ENCODE measurements at regions not wholly inside any gene's neighbourhood (a gene's known extent, or its start where the extent isn't known, plus 50 kb on each side); places are given as distances from the start of the nearest gene placed in this dataset.
"Not testable (repeated sequence)": the region's sequence is repeated elsewhere in the genome, so short reads cannot be mapped to it uniquely, and the experiment has no call there.

DNA sequence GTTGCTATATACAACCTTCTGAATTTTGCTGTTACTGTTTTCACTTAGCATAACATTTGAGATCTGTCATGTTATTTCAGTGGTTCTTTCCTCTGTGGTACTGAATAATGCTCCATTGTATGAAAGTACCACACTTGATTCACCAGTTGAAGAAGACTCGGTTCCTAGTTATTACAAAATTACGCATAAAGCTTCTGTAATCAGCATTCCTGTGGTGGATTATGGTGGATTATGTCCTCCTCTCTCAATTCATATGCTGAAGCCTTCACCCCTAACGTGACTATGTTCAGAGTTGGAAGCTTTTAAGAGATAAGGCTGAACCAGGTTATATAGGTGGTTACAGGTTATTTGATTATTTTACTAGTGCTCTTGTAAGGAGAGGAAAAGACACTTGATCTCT, 2143.5 kb upstream of the AGA start:
- DNase-seq (ENCODE audit: low read depth) = no peak

DNA sequence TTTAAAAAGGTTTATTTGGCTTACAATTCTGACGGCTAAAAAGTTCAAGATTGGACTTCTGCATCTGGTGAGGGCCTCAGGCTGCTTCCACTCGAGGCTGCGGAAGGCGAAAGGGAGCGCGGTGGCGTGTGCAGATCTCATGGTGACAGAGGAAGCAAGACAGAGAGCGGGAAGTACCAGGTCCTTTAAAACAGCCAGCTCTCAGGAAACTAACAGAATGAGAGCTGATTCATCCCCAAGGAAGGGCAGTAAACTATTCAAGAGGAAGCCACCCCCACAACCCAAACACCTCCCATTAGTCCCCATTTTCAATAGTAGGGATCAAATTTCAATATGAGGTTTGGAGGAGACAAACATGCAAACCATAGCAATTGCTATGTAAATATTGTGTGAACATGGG, 2144.2 kb upstream of the AGA start:
- DNase-seq (ENCODE audit: low read depth) = no peak

DNA sequence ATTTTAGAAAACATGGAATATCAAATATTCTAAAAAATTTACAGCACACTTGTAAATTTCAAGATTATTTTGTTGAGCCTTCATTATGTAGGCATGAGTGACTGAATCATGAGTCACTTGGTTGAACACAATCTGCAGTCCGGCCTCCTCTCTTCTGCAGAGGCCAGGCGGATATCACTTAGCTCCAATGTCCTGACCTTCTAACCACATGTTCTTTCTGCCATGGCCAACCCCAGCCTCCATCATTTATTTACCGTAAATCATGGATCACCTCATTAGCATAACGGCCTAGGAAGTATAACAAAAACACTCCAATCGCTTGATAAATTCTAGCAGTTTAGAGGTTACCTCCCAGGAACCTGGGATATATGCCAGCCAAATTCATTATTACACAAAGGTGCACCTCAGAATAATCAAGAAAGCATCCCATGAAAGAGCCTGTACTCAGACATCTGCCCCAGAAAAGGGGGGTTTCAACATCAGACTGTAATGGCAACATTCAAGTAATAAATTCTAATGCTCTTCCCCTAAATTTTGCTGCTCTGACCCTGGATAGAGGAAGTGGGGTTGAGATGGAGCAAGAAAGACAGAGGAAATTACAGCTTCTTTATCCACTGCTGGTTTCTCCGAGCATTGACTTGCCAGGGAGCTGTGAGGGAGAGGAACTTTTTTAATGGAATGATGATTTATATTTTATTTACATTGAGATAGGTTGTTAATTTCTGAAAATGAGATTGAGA, 2153.6 kb upstream of the AGA start:
- DNase-seq (ENCODE audit: low read depth) = no peak

DNA sequence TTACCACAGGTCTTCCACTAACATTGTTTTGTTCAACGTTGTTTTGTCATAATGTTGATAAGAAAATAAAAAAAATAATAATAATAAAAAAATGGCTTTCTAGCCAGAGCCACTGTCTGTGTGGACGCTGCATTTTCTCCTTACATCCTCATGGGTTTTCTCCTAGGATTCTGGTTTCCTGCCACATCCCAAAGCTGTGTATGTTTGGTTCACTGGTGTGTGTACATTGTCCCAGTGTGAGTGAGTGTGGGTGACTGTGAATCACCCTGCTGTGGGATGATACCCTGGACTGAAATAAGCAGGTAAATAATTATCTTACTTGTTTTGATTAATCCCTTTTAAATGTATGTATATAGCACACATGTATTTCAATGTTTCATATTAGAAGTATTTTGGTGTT, 2154.4 kb upstream of the AGA start:
- no peak for DNase-seq (ENCODE audit: low read depth)

DNA sequence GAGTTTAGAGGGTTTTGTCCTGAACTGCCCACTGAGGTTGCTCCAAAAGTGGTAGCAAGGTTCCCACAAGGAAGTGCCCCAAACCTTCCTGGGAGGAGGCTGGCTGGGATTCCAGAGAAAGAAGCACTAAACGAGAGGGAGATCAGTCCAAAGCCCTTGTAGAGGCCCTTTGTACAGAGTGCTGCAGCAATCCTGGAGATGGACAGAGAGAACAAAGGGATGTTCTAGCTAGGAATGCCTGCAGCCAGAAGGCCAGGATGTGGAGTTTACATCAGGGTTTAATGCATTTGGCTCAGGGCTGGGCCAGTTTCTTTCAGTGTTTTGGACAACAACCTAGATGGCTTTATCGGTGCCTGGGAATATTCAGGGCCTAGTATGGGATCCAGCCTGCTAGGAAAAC, 2155.1 kb upstream of the AGA start:
- no peak for DNase-seq (ENCODE audit: low read depth)

DNA sequence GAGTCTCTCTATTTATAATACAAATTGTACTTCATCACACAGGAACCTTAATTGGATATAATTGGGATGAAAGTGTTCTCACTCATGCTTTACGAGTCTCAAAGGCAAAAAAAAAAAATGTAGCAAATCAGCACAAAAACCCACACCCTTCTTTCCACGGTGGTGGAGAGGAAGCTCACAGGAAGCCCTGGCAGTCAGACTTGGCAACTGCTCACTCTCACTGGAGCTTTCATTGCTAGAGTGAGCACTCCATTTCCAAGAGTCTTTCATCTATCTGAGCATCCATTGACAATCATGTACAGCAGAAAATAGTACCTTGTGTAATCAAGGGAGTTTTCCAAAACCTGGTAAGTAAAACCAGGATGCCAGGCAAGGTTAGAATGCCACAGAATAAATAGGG, 2159.4 kb upstream of the AGA start:
- DNase-seq (ENCODE audit: low read depth) = no peak

DNA sequence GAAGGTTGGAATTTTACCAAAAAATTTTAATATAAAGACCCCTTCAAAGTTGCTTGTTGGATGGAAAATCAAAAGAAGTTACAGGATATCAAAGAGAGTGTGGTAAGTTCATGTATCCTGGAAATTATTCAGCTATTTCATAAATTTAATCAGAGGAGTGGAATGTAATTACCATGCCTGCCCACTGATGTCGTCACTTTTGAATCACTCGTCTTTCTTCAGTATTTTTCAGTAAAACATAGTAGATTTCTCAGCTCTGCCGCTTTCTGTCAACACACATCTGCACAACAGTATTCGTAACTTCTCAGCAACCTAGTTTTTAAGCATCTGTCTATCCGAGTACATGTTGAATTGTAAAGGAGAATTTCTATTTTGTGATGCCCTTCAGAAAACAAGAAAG, 2163.0 kb upstream of the AGA start:
- DNase-seq (ENCODE audit: low read depth) = no peak

DNA sequence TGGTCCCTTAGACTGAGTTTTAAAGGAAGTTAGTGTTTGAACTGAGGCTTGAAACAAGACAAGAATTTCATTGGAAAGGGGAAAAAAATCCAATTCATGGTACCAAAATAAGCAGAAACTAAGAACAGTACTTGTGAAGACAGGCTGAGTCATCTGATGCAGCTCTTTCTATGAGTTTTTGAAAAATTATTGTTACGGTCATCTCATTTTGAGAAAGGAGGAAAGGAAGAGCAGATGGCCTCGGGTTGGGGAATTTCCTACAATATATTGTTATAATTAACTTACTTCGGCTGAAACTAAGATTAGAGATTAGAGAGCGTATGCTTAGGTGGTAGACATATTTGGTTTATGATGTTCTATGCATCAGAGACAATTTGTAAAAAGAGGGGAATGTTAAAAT, 2164.8 kb upstream of the AGA start:
- no peak for DNase-seq (ENCODE audit: low read depth)

DNA sequence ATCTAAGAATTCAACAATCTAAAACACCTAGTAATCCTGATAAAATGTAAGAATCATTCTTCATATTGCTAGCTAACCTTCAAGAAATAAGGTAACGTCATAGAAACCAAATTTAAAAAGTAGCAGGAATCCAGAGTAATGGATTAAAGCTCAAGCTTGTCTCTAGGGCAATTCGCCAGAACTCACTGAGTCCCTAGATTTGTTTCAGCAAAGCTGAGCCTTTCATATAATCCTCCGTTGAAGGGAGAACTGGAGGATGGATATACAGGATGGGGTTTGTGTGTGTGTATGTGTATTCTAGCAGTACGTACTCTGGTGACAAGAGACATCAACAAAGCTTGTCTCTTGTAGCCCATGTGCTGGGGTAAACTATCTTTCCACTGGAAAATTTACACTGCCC, 2173.5 kb upstream of the AGA start:
- no peak for DNase-seq (ENCODE audit: low read depth)

DNA sequence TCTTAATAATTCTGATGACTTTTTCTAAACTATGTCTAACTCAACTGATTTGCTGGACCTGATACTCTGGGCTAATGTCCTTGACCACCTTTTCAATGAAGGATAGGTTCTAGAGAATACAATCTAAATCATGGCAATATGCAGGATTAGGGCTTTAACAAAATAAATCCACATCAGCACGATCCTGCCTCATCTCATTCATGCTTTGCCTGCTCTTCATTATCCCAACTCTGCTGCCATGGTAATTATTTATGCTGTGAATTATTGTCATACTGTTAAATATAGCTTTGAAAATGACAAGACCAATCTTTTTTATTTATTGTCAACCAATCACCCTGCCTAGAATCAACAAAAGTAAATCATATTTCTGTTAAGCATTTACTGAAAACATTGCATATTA, 2176.7 kb upstream of the AGA start:
- no peak for DNase-seq (ENCODE audit: low read depth)

DNA sequence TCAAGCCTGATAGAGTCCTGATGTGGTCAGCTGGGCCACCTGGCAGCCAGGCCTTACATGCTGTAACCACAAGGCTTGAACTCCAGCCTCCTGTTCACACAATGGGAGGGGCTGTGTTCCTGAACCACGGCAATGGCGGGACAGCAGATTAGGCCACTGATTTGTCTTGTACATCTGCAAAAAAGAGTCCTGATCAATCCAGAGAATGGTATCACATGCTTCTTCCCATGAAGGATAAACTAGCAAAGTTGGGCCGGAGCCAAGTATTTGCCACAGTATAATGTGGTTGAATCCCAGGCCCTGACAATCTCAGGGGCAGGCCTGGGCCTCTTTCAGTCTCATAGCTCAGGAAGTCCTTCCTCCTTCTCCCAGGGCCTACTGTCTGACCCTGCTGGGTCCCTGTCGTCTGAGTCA, 2182.5 kb upstream of the AGA start:
- no peak for DNase-seq (ENCODE audit: low read depth)

DNA sequence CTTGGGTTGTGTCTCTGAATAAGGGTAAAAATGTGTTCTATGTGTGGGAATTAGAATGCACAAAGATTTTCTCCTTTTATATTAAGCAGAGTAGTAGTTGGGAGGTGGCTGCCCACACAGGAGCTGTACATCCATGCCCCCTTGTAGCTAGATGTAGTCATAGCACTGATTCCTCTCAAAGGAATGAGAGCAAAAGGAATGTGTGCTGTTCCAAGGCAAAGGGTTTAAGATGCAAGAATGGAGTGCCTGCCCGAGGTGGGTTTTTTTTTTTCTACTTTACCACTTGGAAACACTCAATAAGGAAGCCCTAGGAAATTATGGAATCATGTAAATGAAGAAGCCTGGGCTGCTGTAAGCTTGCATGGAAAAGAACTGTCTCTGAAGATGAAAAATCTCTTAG, 2183.2 kb upstream of the AGA start:
- no peak for DNase-seq (ENCODE audit: low read depth)

DNA sequence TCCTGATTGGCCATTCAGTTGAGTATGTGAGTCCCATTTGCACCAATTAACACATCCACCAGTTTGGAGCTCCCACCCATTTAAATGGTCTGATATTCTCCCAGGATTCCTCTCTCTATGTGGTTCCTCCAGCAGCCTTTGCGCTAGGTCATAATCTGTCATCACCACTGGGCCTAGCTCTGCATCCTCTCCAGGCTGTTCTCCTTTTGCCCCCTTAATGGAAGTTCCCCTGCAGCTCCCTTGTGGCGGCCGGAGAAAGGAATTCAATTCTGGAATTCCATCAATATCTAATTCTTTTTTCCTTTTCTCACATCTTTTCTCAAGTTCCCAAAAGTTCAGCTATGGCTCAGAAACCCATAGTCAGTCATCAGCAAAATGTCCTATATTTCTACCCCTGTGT, 2184.4 kb upstream of the AGA start:
- DNase-seq (ENCODE audit: low read depth) = no peak

DNA sequence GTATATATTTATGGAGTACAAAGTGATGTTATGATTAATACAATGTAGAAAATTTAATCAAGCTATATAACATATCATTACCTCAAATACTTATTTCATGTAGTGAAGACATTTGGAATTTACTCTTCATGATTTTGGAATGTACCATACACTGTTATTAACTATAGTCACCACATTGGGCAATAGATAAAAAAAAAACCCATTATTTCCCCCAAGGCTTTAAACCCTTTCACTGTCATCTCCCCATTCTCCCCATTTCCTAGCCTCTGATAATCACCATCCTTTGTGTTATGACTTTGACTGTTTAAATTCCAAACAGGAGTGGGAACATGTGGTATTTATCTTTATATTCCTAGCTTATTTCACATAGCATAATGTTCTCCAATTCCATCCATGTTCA, 2189.1 kb upstream of the AGA start:
- DNase-seq (ENCODE audit: low read depth) = no peak

DNA sequence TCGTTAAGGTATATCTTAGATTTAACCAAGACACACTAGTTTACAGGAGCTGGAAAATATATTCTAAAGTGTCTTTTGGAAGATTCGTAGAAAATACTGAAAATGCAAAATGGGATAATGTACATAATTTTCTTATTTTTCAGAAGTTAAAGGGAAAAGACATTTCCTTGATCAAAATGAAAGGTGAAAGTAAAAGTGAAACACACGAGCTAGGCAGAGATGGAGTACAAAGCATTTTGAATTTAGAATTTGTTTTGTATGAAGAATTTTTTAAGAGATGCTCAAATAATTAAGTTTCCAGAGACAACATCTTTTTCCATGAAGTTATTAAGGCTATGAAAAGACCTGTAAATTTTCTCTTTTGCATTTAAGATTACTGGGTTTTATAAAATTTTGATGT, 2192.6 kb upstream of the AGA start:
- DNase-seq (ENCODE audit: low read depth) = no peak

DNA sequence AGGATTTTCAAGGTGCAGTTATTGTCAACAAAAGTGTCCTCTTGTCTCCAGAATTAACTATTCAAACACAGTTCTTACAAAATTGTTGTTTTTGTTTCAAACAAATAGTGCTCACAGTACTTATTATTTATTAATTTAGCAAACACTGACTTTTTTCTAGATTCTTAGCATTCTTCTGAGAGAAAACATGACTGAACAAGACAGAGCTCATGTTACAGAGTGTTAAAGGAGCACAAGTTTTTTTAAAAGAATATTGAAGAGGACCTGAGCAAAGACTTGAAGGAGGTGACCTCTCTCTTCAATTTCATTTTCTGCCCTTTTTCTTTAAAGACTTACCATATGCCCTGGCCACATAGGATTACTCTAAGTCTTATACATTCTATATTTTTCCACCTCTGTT, 2220.3 kb upstream of the AGA start:
- no peak for DNase-seq (ENCODE audit: low read depth)

DNA sequence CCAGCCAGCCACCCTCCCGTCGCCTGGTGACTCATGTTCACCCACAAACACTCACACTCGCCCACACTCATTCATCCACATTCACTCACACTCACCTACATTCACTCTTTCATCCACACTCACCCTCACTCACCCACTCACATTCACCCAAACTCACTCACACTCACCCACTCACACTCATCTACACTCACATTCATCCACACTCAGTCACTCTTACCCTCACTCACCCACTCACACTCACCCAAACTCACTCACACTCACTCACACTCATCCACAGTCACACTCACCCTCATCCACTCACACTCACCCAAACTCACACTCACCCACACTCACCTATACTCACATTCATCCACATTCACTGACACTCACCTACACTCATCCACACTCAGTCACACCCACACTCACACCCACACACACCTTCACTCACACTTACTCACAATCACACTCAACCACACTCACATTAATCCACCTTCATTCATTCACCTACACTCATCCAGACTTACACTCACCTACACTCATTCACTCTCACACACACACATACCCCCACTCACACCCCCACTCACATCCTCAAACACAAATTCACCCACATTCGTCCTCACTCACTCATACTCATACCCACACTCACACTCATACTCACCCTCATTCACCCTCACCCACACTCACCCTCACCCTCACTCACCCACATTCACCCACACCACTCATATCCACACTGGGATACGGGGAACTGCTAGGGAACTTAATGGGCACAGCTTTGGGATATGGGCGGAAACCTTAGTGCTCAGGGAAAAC, 2221.6 kb upstream of the AGA start:
- no peak for DNase-seq (ENCODE audit: low read depth)

DNA sequence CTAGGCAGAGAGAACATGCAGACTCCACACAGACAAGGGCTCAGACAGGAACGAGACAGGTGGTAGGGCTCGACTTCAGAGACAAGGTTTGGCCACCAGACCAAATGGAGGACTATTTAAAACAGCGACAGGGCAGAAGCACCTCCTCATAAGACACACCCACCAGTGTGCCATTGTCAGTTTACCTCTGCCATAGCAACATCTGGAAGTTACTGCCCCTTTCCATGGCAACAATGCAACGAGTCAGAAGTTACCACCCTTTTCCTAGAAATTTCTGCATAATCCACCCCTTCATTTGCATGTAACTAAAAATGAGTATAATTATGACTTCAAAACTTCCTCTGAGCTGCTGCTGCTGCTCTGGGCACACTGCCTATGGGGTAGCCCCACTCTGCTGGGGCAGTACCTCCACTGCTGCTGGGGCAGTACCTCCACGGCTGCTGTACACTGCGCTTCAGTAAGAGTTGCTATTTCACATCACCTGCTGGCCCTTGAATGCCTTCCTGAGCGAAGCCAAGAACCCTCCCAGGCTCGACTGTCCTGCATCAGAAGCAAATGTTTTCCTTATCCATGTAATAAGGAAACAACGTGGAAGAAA, 2222.3 kb upstream of the AGA start:
- no peak for DNase-seq (ENCODE audit: low read depth)

DNA sequence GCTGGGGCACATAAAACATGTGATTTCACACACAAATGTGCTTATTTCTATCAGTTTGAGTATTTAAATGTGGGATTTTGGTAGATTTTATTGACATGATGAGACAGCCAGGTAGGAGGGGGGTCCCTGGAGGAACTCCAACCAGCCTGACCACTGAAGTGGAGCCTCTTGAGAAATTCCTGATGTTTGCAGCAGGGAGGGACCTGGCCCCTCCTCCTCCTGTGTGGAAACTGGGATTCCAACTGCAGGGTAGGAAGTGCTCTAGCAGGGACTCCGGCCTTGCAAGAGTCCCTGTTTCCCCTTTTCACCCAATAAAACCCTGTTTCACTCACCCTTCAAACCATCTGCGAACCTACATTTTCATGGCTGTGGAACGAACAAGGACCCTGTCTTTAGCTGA, 2224.0 kb upstream of the AGA start:
- DNase-seq (ENCODE audit: low read depth) = no peak

DNA sequence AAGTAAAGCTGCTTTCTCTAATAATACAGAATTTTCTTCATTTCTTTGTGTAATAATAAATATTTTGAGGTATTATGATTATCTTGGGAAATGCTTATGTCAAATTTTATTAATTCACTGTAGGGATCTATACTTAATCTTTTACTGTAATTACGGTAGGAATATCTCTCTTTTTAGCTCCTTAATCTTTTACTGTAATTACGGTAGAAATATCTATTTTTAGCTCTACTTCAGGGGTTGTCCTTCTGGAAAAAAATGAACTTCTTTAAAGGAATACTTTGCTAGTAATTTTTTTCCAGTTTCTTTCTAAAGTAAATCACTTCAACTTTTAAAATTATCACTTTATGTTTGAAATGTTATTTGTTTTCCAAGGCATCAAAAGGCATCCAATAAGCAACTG, 2229.4 kb upstream of the AGA start:
- DNase-seq (ENCODE audit: low read depth) = no peak

DNA sequence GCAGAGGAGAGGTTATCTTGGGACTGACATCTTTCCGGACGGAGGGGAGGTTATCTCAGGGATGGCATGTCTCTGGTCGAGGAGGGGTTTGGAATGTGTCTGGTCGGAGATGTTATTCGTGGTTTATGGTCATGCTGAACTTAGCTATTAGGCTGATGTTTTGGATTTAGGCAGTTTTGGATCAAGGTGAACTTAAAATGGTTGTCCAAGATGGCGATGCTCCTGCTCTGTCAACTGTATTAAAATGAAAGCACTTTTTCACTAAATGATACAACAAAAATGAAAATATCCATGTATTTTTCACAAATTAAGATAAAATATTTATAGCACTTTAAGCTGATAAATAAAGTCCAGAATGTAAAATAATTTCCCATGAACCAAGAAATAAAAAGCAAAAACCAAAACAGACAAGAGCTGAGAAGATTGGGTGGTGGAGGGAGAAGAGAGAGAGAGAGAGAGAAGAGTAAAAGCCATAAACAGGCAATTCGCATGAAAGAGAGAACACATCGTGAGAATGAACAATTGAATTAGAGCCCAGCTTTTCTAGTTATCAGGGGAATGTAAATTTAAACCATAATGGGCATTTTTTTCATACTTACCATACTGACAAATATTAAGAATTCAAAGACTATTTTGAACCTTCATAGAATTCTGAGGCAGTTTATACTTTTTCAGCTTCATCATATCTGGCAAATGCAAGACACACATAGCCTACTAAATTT, 2236.0 kb upstream of the AGA start:
- DNase-seq (ENCODE audit: low read depth) = no peak

DNA sequence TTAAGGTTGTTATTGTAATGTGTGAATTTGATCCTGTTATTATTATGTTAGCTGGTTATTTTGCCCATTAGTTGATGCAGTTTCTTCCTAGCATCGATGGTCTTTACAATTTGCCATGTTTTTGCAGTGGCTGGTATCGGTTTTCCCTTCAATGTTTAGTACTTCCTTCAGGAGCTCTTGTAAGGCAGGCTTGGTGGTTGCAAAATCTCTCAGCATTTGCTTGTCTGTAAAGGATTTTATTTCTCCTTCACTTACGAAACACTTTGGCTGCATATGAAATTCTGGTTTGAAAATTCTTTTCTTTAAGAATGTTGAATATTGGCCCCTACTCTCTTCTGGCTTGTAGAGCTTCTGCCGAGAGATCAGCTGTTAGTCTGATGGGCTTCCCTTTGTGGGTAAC, 2241.4 kb upstream of the AGA start:
- not testable (repeated sequence) for DNase-seq (ENCODE audit: low read depth)

DNA sequence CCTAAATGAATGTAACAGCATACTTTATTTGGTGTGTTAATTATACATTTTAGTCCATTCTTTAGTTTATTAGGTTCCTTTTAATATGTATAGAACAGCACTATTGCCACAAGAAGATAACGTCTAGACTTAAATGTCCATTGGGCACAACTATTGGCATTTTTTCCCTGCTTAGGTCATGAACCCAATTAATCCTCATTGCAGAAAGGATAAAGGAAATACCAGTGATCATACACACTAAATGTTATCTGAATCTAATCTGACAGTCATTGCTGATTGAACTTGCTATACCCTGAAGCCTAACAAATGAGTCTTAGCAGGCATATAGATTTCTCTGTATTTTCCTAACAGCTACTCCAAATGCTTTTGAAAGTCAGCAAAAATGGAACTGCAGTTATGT, 2250.0 kb upstream of the AGA start:
- no peak for DNase-seq (ENCODE audit: low read depth)

Data from stromal cell of bone marrow (primary cell).